Brain microvascular endothelial cell (primary cell): ENCODE measurements at regions not wholly inside any gene's neighbourhood (a gene's known extent, or its start where the extent isn't known, plus 50 kb on each side); places are given as distances from the start of the nearest gene placed in this dataset.

Source experiments
- DNase-seq: peaks from one replicate; pipeline ENCODE4 v3.0.0-alpha.2; 2020
- H3K27ac ChIP-seq: fragments of 250-450 bp; sonication (Bioruptor Pico); 2 replicates; pipeline ENCODE4 v1.5.1; 2020; ENCODE audit warnings: mild to moderate bottlenecking, moderate library complexity
- H3K27me3 ChIP-seq: fragments of 250-450 bp; sonication (Bioruptor Pico); replicated peaks from 2 replicates; pipeline ENCODE4 v1.5.1; 2020; ENCODE audit warnings: mild to moderate bottlenecking
- H3K36me3 ChIP-seq: fragments of 250-450 bp; sonication (Bioruptor Pico); replicated peaks from 2 replicates; pipeline ENCODE4 v1.5.1; 2020; ENCODE audit warnings: mild to moderate bottlenecking
- H3K4me3 ChIP-seq: 2 replicates; pipeline ENCODE4 v1.5.1; 2011; ENCODE audit warnings: low read depth, mild to moderate bottlenecking, control low read depth, low read length, moderate library complexity
- in situ Hi-C: cut with HindIII; loops from 2 replicates; pipeline ENCODE4 v1.10.0; 2017; ENCODE audit warnings: low sequenced_read_pairs, low pct_ligation_motif_present
- TF ChIP-seq, protein P1 (sequence below): IDR thresholded peaks from 2 replicates; pipeline ENCODE4 v1.5.1; 2011; ENCODE audit warnings: low read depth, mild to moderate bottlenecking, moderate library complexity, low read length, control low read depth, inconsistent platforms; ENCODE audit errors: missing control alignments

DNA sequence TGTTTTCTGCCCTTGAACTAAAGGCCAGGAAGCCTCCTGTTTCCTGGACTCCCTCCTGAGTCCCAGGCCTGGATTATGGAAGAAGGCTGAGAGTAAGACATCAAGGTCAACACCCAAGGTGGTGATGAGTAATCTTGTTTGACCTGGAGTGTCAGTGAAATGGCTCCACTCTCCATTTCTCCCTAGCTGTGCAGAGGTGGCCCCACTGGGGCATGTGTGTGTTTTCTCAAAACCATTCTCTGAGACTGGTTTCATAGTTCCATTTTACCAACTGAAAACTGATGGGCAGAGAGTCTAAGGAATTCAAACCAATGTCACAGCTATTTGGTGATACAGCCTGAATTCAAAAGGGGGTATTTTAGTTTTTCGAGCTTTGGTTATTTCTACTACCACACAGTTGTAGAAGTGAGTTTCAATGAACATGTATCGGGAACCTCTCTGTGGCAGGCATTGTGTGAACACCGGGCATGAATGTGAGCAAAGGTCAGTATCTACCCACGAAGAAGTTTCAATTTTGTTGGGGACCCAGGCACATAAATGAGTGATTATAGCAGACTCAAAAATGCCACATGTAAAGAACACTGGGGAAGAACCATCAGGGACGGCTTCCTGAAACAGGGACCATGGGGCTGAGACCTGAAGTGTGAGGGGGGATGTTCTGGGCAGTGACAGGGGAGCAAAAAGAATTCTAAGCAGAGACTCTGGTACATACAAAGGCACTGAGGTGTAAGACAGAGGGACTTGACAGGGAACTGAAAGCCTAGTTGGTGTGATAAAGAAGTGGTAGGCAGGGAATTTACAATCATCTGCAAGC lies 269.6 kb upstream of the KLF4 start:
- Histone ChIP-seq H3K27ac (no peak overlapping the region), H3K36me3 (no peaks in the 10 kb centered on the region), H3K4me3 (no peak overlapping the region), H3K27me3 (no peaks in the 10 kb centered on the region)
- in situ Hi-C loops = no loop called here
- TF ChIP-seq, protein P1, sequence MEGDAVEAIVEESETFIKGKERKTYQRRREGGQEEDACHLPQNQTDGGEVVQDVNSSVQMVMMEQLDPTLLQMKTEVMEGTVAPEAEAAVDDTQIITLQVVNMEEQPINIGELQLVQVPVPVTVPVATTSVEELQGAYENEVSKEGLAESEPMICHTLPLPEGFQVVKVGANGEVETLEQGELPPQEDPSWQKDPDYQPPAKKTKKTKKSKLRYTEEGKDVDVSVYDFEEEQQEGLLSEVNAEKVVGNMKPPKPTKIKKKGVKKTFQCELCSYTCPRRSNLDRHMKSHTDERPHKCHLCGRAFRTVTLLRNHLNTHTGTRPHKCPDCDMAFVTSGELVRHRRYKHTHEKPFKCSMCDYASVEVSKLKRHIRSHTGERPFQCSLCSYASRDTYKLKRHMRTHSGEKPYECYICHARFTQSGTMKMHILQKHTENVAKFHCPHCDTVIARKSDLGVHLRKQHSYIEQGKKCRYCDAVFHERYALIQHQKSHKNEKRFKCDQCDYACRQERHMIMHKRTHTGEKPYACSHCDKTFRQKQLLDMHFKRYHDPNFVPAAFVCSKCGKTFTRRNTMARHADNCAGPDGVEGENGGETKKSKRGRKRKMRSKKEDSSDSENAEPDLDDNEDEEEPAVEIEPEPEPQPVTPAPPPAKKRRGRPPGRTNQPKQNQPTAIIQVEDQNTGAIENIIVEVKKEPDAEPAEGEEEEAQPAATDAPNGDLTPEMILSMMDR = no peak
- DNase-seq = no peak

GRCh38 chr9:107756091-107756490 lies 266.5 kb upstream of the KLF4 start:
- Histone ChIP-seq H3K27ac (no peak overlapping the region), H3K27me3 (no peaks in the 10 kb centered on the region), H3K4me3 (no peak overlapping the region), H3K36me3 (no peaks in the 10 kb centered on the region)
- in situ Hi-C loops = no loop called here
- TF ChIP-seq, protein P1 = no peak
- no peak for DNase-seq

DNA sequence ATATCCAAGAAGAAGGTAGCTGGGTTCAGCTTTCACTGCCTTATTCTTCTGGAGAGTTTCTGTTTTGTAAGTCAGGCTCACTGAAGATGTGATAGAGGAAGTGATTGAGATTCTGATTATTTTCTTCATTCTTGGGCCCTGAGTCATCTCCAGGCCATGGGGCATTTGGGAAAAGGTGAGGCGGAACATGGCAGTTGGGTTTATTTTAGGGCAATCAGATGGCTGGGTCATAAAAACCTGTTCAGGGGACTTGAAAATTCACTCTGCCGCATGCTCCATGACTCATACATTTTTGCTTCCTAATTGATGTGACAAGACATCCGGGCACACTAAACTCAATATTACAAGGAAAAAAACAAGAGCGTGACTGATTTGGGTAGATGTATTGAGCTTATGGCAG lies 265.7 kb upstream of the KLF4 start:
- no peaks in the 10 kb centered on the region for H3K36me3 ChIP-seq
- TF ChIP-seq, protein P1 = no peak
- H3K27me3 ChIP-seq = no peaks in the 10 kb centered on the region
- H3K4me3 ChIP-seq = no peak overlapping the region
- peak; percentile 25 for DNase-seq
- no peak overlapping the region for H3K27ac ChIP-seq
- in situ Hi-C loops = no loop called here

DNA sequence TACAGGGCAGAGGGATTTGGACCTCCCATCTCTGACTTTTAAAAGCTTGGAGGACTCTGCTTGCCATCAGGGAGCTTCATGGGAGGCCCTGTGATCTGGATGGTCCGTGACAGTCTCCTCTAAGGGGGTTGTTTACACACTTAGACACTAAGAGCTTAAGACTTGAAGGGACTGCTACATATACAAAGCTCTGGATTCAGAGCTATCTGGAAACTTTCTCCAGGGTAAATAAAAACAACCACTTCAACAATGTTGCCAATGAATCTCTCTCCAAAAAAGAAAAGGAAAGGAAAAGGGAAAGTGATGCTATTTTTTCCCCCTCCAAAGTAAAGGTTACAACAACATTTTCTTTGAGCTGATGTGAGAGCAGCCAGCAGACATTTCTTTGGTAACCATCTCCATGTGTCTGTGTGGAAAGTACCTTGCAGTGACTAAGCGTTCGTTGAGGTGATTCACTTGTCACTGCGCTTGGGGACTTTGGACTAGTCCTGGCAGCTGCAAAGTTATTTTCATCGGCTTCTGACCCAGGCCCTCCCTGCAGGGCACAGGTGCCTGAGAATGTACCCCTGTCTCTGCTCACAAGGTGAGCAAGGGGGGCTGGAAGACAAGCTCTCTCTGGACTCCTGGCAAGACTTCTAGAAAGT lies 262.1 kb upstream of the KLF4 start:
- no peaks in the 10 kb centered on the region for H3K27me3 ChIP-seq
- H3K36me3 ChIP-seq = no peaks in the 10 kb centered on the region
- H3K27ac ChIP-seq = peak overlapping the region; percentile 71
- in situ Hi-C loops = no loop called here
- H3K4me3 ChIP-seq = no peak overlapping the region
- DNase-seq = peak; percentile 59
- TF ChIP-seq, protein P1 = no peak

- TF ChIP-seq, protein P1 = no peak
- DNase-seq = peak; percentile 98
Observed at GRCh38 chr9:107750741-107751566, 261.4 kb upstream of the KLF4 start.

More at GRCh38 chr9:107750741-107751566, 261.4 kb upstream of the KLF4 start:
- H3K36me3 ChIP-seq = no peaks in the 10 kb centered on the region
- H3K4me3 ChIP-seq = no peak overlapping the region
- H3K27me3 ChIP-seq = no peaks in the 10 kb centered on the region
- H3K27ac ChIP-seq = peak overlapping the region; percentile 71
- in situ Hi-C loops = no loop called here
